B cell (primary cell): ENCODE measurements at regions not wholly inside any gene's neighbourhood (a gene's known extent, or its start where the extent isn't known, plus 50 kb on each side); places are given as distances from the start of the nearest gene placed in this dataset.

Experiments
- EZH2 ChIP-seq: IDR thresholded peaks from 2 replicates; pipeline ENCODE4 v1.6.1; 2012; ENCODE audit warnings: borderline replicate concordance, low read depth, mild to moderate bottlenecking, moderate library complexity, low read length; ENCODE audit not compliant: insufficient read depth, poor library complexity, severe bottlenecking
- TF ChIP-seq, protein P1 (sequence below): fragments of 200-600 bp; IDR thresholded peaks from one replicate; pipeline ENCODE4 v1.8.0; 2022; ENCODE audit warnings: antibody characterized with exemption, mild to moderate bottlenecking

DNA sequence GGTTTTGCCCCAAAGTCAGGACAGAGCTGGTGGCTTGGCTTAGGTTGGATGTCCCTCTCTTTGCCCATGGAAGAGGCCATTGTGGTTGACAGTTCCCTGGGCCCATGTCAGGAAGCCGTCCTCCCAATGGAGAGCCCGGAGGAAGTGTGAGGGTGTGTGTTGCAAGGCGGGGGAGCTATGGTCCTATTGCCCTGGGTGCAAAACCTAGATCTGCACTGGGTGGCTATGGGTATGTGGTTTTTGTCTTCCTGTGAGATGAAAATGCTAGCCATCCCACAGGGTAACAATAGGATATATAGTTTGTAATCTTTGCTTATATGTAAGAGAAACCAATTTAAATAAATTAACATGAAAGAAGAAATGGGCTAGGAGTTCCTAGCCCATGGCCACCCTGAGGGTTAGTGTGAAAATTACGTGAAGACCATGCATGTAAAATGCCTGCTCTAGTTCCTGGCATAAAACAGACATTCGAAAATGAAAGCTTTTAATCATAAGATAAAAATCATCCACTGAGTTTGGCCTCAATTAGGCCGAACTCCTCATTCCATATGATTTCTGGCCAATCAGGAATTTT, 189.2 kb downstream of the PLPP4 start:
- TF ChIP-seq, protein P1, sequence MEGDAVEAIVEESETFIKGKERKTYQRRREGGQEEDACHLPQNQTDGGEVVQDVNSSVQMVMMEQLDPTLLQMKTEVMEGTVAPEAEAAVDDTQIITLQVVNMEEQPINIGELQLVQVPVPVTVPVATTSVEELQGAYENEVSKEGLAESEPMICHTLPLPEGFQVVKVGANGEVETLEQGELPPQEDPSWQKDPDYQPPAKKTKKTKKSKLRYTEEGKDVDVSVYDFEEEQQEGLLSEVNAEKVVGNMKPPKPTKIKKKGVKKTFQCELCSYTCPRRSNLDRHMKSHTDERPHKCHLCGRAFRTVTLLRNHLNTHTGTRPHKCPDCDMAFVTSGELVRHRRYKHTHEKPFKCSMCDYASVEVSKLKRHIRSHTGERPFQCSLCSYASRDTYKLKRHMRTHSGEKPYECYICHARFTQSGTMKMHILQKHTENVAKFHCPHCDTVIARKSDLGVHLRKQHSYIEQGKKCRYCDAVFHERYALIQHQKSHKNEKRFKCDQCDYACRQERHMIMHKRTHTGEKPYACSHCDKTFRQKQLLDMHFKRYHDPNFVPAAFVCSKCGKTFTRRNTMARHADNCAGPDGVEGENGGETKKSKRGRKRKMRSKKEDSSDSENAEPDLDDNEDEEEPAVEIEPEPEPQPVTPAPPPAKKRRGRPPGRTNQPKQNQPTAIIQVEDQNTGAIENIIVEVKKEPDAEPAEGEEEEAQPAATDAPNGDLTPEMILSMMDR = no peak
- no peak for TF ChIP-seq EZH2
